SK-N-SH treated with all-trans-retinoic acid at 6 μM for 48 hours (cell line): ENCODE measurements at regions not wholly inside any gene's neighbourhood (a gene's known extent, or its start where the extent isn't known, plus 50 kb on each side); places are given as distances from the start of the nearest gene placed in this dataset.

Source experiments
- ATAC-seq: fragments of 200-7000 bp; cut with Tn5 transposase; 3 replicates; pipeline ENCODE4 v1.9.1; 2020; ENCODE audit warnings: mild to moderate bottlenecking, moderate library complexity
- BACH2 ChIP-seq: fragments of 250-450 bp; sonication (Bioruptor Pico); IDR thresholded peaks from 2 replicates; pipeline ENCODE4 v1.9.0; 2021; ENCODE audit warnings: mild to moderate bottlenecking, borderline replicate concordance
- CSDC2 ChIP-seq: fragments of 250-450 bp; sonication (Bioruptor Pico); IDR thresholded peaks from 2 replicates; pipeline ENCODE4 v1.5.0; 2020; ENCODE audit warnings: mild to moderate bottlenecking, moderate library complexity
- ESRRG ChIP-seq: fragments of 250-450 bp; sonication (Bioruptor Pico); IDR thresholded peaks from 2 replicates; pipeline ENCODE4 v1.6.1; 2021; ENCODE audit warnings: mild to moderate bottlenecking
- GLIS3 ChIP-seq: fragments of 250-450 bp; sonication (Bioruptor Pico); IDR thresholded peaks from 2 replicates; pipeline ENCODE4 v1.5.0; 2020; ENCODE audit warnings: mild to moderate bottlenecking, moderate library complexity
- ISL1 ChIP-seq: fragments of 250-450 bp; sonication (Bioruptor Pico); IDR thresholded peaks from 2 replicates; pipeline ENCODE4 v2.1.2; 2022; ENCODE audit warnings: mild to moderate bottlenecking, moderate library complexity
- OSR1 ChIP-seq: fragments of 250-450 bp; sonication (Bioruptor Pico); IDR thresholded peaks from 2 replicates; pipeline ENCODE4 v1.8.0; 2022; ENCODE audit warnings: moderate library complexity, mild to moderate bottlenecking, inconsistent platforms
- PPARA ChIP-seq: fragments of 250-450 bp; sonication (Bioruptor Pico); IDR thresholded peaks from 2 replicates; pipeline ENCODE4 v1.5.0; 2020; ENCODE audit warnings: mild to moderate bottlenecking, borderline replicate concordance
- RARB ChIP-seq: fragments of 250-450 bp; sonication (Bioruptor Pico); IDR thresholded peaks from 2 replicates; pipeline ENCODE4 v1.8.0; 2021; ENCODE audit warnings: mild to moderate bottlenecking, moderate library complexity
- SNAI2 ChIP-seq: fragments of 250-450 bp; sonication (Bioruptor Pico); IDR thresholded peaks from 2 replicates; pipeline ENCODE4 v1.5.0; 2020; ENCODE audit warnings: mild to moderate bottlenecking, moderate library complexity
- TOX ChIP-seq: fragments of 250-450 bp; sonication (Bioruptor Pico); IDR thresholded peaks from 2 replicates; pipeline ENCODE4 v1.8.0; 2021; ENCODE audit warnings: mild to moderate bottlenecking, moderate library complexity, borderline replicate concordance
- ZC3H10 ChIP-seq: fragments of 250-450 bp; sonication (Bioruptor Pico); IDR thresholded peaks from 2 replicates; pipeline ENCODE4 v1.5.1; 2021; ENCODE audit warnings: mild to moderate bottlenecking, moderate library complexity
- ZFP3 ChIP-seq: fragments of 250-450 bp; sonication (Bioruptor Pico); IDR thresholded peaks from 2 replicates; pipeline ENCODE4 v1.5.0; 2020; ENCODE audit warnings: mild to moderate bottlenecking, moderate library complexity
- ZFP30 ChIP-seq: fragments of 450-650 bp; formaldehyde crosslinking; IDR thresholded peaks from 2 replicates; pipeline ENCODE4 v1.5.0; 2022; ENCODE audit warnings: mild to moderate bottlenecking, moderate library complexity
- ZNF565 ChIP-seq: fragments of 450-650 bp; formaldehyde crosslinking; conservative IDR thresholded peaks from 2 replicates; pipeline ENCODE4 v1.5.0; 2020; ENCODE audit warnings: low read depth, mild to moderate bottlenecking, moderate library complexity
- ZNF70 ChIP-seq: fragments of 450-650 bp; formaldehyde crosslinking; IDR thresholded peaks from 2 replicates; pipeline ENCODE4 v1.5.0; 2020; ENCODE audit warnings: mild to moderate bottlenecking, moderate library complexity
- ZNF8 ChIP-seq: fragments of 450-650 bp; formaldehyde crosslinking; IDR thresholded peaks from 2 replicates; pipeline ENCODE4 v1.5.0; 2020; ENCODE audit warnings: mild to moderate bottlenecking, moderate library complexity
- TF ChIP-seq, protein P1 (sequence below): fragments of 250-450 bp; sonication (Bioruptor Pico); IDR thresholded peaks from 2 replicates; pipeline ENCODE4 v1.5.0; 2020; ENCODE audit warnings: mild to moderate bottlenecking, moderate library complexity
- TF ChIP-seq, protein P2 (sequence below): fragments of 250-450 bp; sonication (Bioruptor Pico); IDR thresholded peaks from 2 replicates; pipeline ENCODE4 v1.8.0; 2020; ENCODE audit warnings: mild to moderate bottlenecking, moderate library complexity, borderline replicate concordance
- TF ChIP-seq, protein P3 (sequence below): fragments of 250-450 bp; sonication (Bioruptor Pico); IDR thresholded peaks from 2 replicates; pipeline ENCODE4 v1.5.1; 2020; ENCODE audit warnings: low read depth, mild to moderate bottlenecking, moderate library complexity
- TF ChIP-seq, protein P4 (sequence below): fragments of 250-450 bp; sonication (Bioruptor Pico); IDR thresholded peaks from 2 replicates; pipeline ENCODE4 v1.8.0; 2021; ENCODE audit warnings: low read depth, mild to moderate bottlenecking, moderate library complexity, borderline replicate concordance
- TF ChIP-seq, protein P5 (sequence below): fragments of 250-450 bp; sonication (Bioruptor Pico); IDR thresholded peaks from 2 replicates; pipeline ENCODE4 v1.5.1; 2021; ENCODE audit warnings: mild to moderate bottlenecking, moderate library complexity

DNA sequence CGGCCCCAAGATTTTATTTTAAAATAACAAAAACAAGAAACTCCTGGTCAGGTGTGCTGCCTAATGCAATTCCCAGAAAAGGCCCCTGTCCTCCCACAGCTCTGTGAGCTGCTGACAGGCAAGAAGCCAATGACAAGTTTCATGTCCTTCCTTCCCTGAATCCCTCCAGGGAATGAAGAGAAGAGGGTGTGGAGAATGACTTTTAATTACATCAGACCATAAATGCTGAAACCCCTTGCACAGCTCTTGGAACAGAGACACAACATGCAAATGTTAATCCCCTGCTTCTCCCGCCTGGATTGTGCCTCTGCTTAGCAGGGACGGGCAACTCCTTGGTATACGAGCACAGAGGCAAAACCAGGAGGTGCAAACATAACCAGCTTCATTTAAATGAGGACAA lies 228.1 kb upstream of the CAMK1G start:
- ATAC-seq: no peak
- TF ChIP-seq, protein P1, sequence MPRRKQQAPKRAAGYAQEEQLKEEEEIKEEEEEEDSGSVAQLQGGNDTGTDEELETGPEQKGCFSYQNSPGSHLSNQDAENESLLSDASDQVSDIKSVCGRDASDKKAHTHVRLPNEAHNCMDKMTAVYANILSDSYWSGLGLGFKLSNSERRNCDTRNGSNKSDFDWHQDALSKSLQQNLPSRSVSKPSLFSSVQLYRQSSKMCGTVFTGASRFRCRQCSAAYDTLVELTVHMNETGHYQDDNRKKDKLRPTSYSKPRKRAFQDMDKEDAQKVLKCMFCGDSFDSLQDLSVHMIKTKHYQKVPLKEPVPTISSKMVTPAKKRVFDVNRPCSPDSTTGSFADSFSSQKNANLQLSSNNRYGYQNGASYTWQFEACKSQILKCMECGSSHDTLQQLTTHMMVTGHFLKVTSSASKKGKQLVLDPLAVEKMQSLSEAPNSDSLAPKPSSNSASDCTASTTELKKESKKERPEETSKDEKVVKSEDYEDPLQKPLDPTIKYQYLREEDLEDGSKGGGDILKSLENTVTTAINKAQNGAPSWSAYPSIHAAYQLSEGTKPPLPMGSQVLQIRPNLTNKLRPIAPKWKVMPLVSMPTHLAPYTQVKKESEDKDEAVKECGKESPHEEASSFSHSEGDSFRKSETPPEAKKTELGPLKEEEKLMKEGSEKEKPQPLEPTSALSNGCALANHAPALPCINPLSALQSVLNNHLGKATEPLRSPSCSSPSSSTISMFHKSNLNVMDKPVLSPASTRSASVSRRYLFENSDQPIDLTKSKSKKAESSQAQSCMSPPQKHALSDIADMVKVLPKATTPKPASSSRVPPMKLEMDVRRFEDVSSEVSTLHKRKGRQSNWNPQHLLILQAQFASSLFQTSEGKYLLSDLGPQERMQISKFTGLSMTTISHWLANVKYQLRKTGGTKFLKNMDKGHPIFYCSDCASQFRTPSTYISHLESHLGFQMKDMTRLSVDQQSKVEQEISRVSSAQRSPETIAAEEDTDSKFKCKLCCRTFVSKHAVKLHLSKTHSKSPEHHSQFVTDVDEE: no peak
- TF ChIP-seq ZFP30 (CRISPR knock-in tag) (no peak), ISL1 (CRISPR knock-in tag) (no peak), SNAI2 (no peak), CSDC2 (CRISPR knock-in tag) (no peak), OSR1 (CRISPR knock-in tag) (no peak), BACH2 (CRISPR knock-in tag) (no peak), RARB (CRISPR knock-in tag) (no peak), GLIS3 (no peak), ZNF70 (no peak)
- TF ChIP-seq, protein P2, sequence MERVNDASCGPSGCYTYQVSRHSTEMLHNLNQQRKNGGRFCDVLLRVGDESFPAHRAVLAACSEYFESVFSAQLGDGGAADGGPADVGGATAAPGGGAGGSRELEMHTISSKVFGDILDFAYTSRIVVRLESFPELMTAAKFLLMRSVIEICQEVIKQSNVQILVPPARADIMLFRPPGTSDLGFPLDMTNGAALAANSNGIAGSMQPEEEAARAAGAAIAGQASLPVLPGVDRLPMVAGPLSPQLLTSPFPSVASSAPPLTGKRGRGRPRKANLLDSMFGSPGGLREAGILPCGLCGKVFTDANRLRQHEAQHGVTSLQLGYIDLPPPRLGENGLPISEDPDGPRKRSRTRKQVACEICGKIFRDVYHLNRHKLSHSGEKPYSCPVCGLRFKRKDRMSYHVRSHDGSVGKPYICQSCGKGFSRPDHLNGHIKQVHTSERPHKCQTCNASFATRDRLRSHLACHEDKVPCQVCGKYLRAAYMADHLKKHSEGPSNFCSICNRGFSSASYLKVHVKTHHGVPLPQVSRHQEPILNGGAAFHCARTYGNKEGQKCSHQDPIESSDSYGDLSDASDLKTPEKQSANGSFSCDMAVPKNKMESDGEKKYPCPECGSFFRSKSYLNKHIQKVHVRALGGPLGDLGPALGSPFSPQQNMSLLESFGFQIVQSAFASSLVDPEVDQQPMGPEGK (CRISPR knock-in tag): no peak
- TF ChIP-seq, protein P3, sequence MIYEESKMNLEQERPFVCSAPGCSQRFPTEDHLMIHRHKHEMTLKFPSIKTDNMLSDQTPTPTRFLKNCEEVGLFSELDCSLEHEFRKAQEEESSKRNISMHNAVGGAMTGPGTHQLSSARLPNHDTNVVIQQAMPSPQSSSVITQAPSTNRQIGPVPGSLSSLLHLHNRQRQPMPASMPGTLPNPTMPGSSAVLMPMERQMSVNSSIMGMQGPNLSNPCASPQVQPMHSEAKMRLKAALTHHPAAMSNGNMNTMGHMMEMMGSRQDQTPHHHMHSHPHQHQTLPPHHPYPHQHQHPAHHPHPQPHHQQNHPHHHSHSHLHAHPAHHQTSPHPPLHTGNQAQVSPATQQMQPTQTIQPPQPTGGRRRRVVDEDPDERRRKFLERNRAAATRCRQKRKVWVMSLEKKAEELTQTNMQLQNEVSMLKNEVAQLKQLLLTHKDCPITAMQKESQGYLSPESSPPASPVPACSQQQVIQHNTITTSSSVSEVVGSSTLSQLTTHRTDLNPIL (CRISPR knock-in tag): no peak

DNA sequence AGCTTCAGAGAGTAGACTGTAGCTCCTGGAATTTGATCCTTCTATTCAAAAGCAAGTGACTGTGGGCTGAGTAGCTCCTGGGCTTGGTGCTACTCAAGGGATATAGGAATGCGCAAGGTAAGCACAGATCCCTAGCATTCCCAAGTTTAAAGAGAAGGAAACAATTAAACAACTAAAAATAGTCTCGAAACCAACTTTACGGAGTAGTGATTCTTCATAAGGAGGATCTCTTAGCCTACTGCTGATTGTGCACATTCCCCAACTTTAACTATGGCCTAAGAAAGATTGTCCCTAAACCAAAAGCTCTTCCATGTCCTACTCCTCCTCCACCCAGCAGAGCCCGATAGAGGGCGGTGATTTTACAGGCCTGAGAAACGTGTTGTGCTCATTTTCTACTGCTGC lies 226.5 kb upstream of the CAMK1G start:
- no peak for ATAC-seq
- TF ChIP-seq ZFP3 (CRISPR knock-in tag): no peak
- TF ChIP-seq ZC3H10 (CRISPR knock-in tag): no peak
- no peak for TF ChIP-seq ESRRG (CRISPR knock-in tag)
- no peak for TF ChIP-seq ZNF8 (CRISPR knock-in tag)
- no peak for TF ChIP-seq BACH2 (CRISPR knock-in tag)
- no peak for TF ChIP-seq PPARA (CRISPR knock-in tag)
- TF ChIP-seq ZNF565 (CRISPR knock-in tag): no peak
- TF ChIP-seq, protein P4, sequence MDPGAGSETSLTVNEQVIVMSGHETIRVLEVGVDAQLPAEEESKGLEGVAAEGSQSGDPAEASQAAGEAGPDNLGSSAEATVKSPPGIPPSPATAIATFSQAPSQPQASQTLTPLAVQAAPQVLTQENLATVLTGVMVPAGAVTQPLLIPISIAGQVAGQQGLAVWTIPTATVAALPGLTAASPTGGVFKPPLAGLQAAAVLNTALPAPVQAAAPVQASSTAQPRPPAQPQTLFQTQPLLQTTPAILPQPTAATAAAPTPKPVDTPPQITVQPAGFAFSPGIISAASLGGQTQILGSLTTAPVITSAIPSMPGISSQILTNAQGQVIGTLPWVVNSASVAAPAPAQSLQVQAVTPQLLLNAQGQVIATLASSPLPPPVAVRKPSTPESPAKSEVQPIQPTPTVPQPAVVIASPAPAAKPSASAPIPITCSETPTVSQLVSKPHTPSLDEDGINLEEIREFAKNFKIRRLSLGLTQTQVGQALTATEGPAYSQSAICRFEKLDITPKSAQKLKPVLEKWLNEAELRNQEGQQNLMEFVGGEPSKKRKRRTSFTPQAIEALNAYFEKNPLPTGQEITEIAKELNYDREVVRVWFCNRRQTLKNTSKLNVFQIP (CRISPR knock-in tag): no peak
- TF ChIP-seq, protein P2 (CRISPR knock-in tag): no peak
- TF ChIP-seq, protein P3 (CRISPR knock-in tag): no peak
- TF ChIP-seq RARB (CRISPR knock-in tag): no peak

DNA sequence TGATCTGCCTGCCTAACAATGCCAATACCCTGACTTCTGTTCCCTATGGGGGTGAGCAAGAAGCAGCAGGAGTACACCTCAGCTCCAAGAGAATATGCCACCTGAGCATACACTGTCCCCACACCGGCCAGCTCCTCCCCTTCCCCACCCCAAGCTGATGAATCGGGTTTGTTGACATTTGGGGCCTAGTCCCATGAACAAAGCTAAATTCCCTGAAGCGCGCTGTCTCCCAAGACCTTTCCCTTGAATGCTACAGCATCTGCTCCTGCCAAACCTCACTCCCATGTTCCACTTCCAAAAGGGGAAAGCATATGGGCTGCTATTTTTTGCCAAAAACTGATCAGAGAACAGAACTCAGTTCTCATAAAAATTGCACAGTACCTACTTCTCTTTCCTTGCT lies 220.4 kb upstream of the CAMK1G start:
- TF ChIP-seq, protein P5, sequence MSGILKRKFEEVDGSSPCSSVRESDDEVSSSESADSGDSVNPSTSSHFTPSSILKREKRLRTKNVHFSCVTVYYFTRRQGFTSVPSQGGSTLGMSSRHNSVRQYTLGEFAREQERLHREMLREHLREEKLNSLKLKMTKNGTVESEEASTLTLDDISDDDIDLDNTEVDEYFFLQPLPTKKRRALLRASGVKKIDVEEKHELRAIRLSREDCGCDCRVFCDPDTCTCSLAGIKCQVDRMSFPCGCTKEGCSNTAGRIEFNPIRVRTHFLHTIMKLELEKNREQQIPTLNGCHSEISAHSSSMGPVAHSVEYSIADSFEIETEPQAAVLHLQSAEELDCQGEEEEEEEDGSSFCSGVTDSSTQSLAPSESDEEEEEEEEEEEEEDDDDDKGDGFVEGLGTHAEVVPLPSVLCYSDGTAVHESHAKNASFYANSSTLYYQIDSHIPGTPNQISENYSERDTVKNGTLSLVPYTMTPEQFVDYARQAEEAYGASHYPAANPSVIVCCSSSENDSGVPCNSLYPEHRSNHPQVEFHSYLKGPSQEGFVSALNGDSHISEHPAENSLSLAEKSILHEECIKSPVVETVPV (CRISPR knock-in tag): no peak
- TF ChIP-seq TOX (CRISPR knock-in tag) (no peak), SNAI2 (no peak), ZNF70 (no peak), GLIS3 (no peak), ZC3H10 (CRISPR knock-in tag) (no peak), ZNF8 (CRISPR knock-in tag) (no peak), CSDC2 (CRISPR knock-in tag) (no peak), ZFP30 (CRISPR knock-in tag) (no peak)
- TF ChIP-seq, protein P3 (CRISPR knock-in tag): no peak
- TF ChIP-seq, protein P1: no peak
- no peak for ATAC-seq
